ENCODE measurements at regions not wholly inside any gene's neighbourhood (a gene's known extent, or its start where the extent isn't known, plus 50 kb on each side); places are given as distances from the start of the nearest gene placed in this dataset.

GRCh38 chr6:165117806-165118205 lies 191.6 kb downstream of the C6orf118 start:
- TF ChIP-seq EZH2 (IDR thresholded peaks at IDR 0.05; ENCODE audit: insufficient read depth, poor library complexity, severe bottlenecking): no peak
- TF ChIP-seq EZH2phosphoT487 (IDR thresholded peaks at IDR 0.05; ENCODE audit: insufficient read depth, low read depth): no peak
